H9 (cell line): ENCODE measurements at regions not wholly inside any gene's neighbourhood (a gene's known extent, or its start where the extent isn't known, plus 50 kb on each side); places are given as distances from the start of the nearest gene placed in this dataset.

Experiments
- DNase-seq: peaks from one replicate; pipeline ENCODE4 v3.0.0-alpha.2; 2017
- H2AFZ ChIP-seq: one replicate; pipeline ENCODE4 v1.6.1; 2013; ENCODE audit warnings: mild to moderate bottlenecking, low read length, control low read depth, moderate library complexity
- H2AK5ac ChIP-seq: 2 replicates; pipeline ENCODE4 v1.6.1; 2013; ENCODE audit warnings: low read length, control low read depth, mixed read lengths; ENCODE audit not compliant: insufficient read length
- H2BK120ac ChIP-seq: one replicate; pipeline ENCODE4 v1.6.1; 2013; ENCODE audit warnings: low read depth, mild to moderate bottlenecking, low read length, control low read depth, inconsistent platforms; ENCODE audit not compliant: poor library complexity, severe bottlenecking
- H2BK12ac ChIP-seq: 2 replicates; pipeline ENCODE4 v1.6.1; 2013; ENCODE audit warnings: low read length, control low read depth, mixed read lengths, low read depth; ENCODE audit not compliant: insufficient read length
- H2BK15ac ChIP-seq: 2 replicates; pipeline ENCODE4 v1.6.1; 2013; ENCODE audit warnings: low read depth, low read length, control low read depth
- H2BK20ac ChIP-seq: one replicate; pipeline ENCODE4 v1.6.1; 2013; ENCODE audit warnings: low read depth, mild to moderate bottlenecking, low read length, control low read depth, inconsistent platforms; ENCODE audit not compliant: poor library complexity, severe bottlenecking
- H2BK5ac ChIP-seq: 2 replicates; pipeline ENCODE4 v1.6.1; 2013; ENCODE audit warnings: low read length, control low read depth, mixed read lengths; ENCODE audit not compliant: insufficient read length
- H3K14ac ChIP-seq: 2 replicates; pipeline ENCODE4 v1.6.1; 2013; ENCODE audit warnings: low read length, control low read depth; ENCODE audit not compliant: insufficient read depth
- H3K18ac ChIP-seq: 2 replicates; pipeline ENCODE4 v1.6.1; 2013; ENCODE audit warnings: low read depth, mild to moderate bottlenecking, mixed read lengths, low read length, control low read depth; ENCODE audit not compliant: insufficient read length
- H3K23ac ChIP-seq: 2 replicates; pipeline ENCODE4 v1.6.1; 2013; ENCODE audit warnings: low read length, control low read depth, mixed read lengths, low read depth; ENCODE audit not compliant: insufficient read length
- H3K23me2 ChIP-seq: 2 replicates; pipeline ENCODE4 v1.6.1; 2013; ENCODE audit warnings: low read depth, mild to moderate bottlenecking, mixed read lengths, low read length, control low read depth; ENCODE audit not compliant: insufficient read length, poor library complexity, severe bottlenecking
- H3K27ac ChIP-seq: 2 replicates; pipeline ENCODE4 v1.5.1; 2013; ENCODE audit warnings: low read length, control low read depth, mixed read lengths, low read depth; ENCODE audit not compliant: insufficient read length
- H3K27me3 ChIP-seq: 2 replicates; pipeline ENCODE4 v1.6.1; 2013; ENCODE audit warnings: low read length, control low read depth, inconsistent platforms; ENCODE audit not compliant: insufficient read depth
- H3K4ac ChIP-seq: 2 replicates; pipeline ENCODE4 v1.6.1; 2013; ENCODE audit warnings: low read depth, mild to moderate bottlenecking, control low read depth, inconsistent platforms, low read length, moderate library complexity
- H3K4me1 ChIP-seq: 2 replicates; pipeline ENCODE4 v1.6.1; 2013; ENCODE audit warnings: low read length, control low read depth, inconsistent platforms; ENCODE audit not compliant: insufficient read depth
- H3K4me2 ChIP-seq: 2 replicates; pipeline ENCODE4 v1.6.1; 2013; ENCODE audit warnings: low read length, control low read depth, mixed read lengths; ENCODE audit not compliant: insufficient read length, insufficient read depth
- H3K56ac ChIP-seq: 2 replicates; pipeline ENCODE4 v1.6.1; 2013; ENCODE audit warnings: low read depth, mild to moderate bottlenecking, mixed read lengths, low read length, control low read depth; ENCODE audit not compliant: insufficient read length
- H3K79me1 ChIP-seq: 2 replicates; pipeline ENCODE4 v1.6.1; 2013; ENCODE audit warnings: low read depth, mild to moderate bottlenecking, moderate library complexity, low read length, control low read depth, inconsistent platforms; ENCODE audit not compliant: insufficient read depth, poor library complexity, severe bottlenecking
- H3K79me2 ChIP-seq: 2 replicates; pipeline ENCODE4 v1.6.1; 2013; ENCODE audit warnings: low read length, control low read depth, inconsistent platforms; ENCODE audit not compliant: insufficient read depth
- H3K9ac ChIP-seq: 2 replicates; pipeline ENCODE4 v1.6.1; 2013; ENCODE audit warnings: low read length, control low read depth, mixed read lengths; ENCODE audit not compliant: insufficient read length; ENCODE audit errors: extremely low read depth
- H3K9me3 ChIP-seq: one replicate; pipeline ENCODE4 v1.6.1; 2013; ENCODE audit warnings: low read depth, low read length, inconsistent platforms; ENCODE audit not compliant: control insufficient read depth
- H3T11ph ChIP-seq: one replicate; pipeline ENCODE4 v1.6.1; 2013; ENCODE audit warnings: mild to moderate bottlenecking, low read length, control low read depth, inconsistent platforms
- H4K20me1 ChIP-seq: one replicate; pipeline ENCODE4 v1.6.1; 2013; ENCODE audit not compliant: control insufficient read depth, insufficient read length, insufficient read depth
- H4K5ac ChIP-seq: 2 replicates; pipeline ENCODE4 v1.6.1; 2013; ENCODE audit warnings: low read depth, mild to moderate bottlenecking, mixed read lengths, low read length, control low read depth; ENCODE audit not compliant: insufficient read length
- H4K8ac ChIP-seq: replicated peaks from 2 replicates; pipeline ENCODE4 v1.6.1; 2013; ENCODE audit warnings: low read length, control low read depth, mixed read lengths, low read depth; ENCODE audit not compliant: insufficient read length
- H4K91ac ChIP-seq: 2 replicates; pipeline ENCODE4 v1.6.1; 2013; ENCODE audit warnings: low read depth, mild to moderate bottlenecking, moderate library complexity, mixed read lengths, low read length, control low read depth; ENCODE audit not compliant: insufficient read length
- H3K27ac Mint-ChIP-seq, 3 experiments: 2 replicates in 2 of 3; 3 replicates in 1 of 3; pipeline ENCODE4 v1.8.0; 2020 to 2021; ENCODE audit warnings: mixed read lengths in 3 of 3, mild to moderate bottlenecking in 1 of 3, moderate library complexity in 1 of 3
- H3K27me3 Mint-ChIP-seq: 2 replicates; pipeline ENCODE4 v1.8.0; 2021; ENCODE audit warnings: low read depth, mild to moderate bottlenecking, moderate library complexity, mixed read lengths
- H3K36me3 Mint-ChIP-seq, 3 experiments: 2 replicates in 2 of 3; 3 replicates in 1 of 3; pipeline ENCODE4 v1.8.0; 2020 to 2021; ENCODE audit warnings: low read depth in 3 of 3, mixed read lengths in 3 of 3; ENCODE audit not compliant: insufficient read depth in 1 of 3
- H3K4me1 Mint-ChIP-seq, 2 experiments: 2 replicates each; pipeline ENCODE4 v1.8.0; 2020; ENCODE audit warnings: mixed read lengths in 2 of 2
- H3K4me3 Mint-ChIP-seq, 2 experiments: 2 replicates in 1 of 2; 3 replicates in 1 of 2; pipeline ENCODE4 v1.8.0; 2020 to 2021; ENCODE audit warnings: mild to moderate bottlenecking in 2 of 2, mixed read lengths in 2 of 2, moderate library complexity in 1 of 2
- H3K9me3 Mint-ChIP-seq, 2 experiments: 2 replicates in 1 of 2; 3 replicates in 1 of 2; pipeline ENCODE4 v1.8.0; 2020; ENCODE audit warnings: mild to moderate bottlenecking in 2 of 2, mixed read lengths in 2 of 2, moderate library complexity in 1 of 2
- CTCF ChIP-seq: fragments of 200-600 bp; sonication (generic); conservative IDR thresholded peaks from 3 replicates; pipeline ENCODE4 v1.8.0; 2021; ENCODE audit warnings: antibody characterized with exemption, mild to moderate bottlenecking

- no peak overlapping the region for H4K91ac ChIP-seq
- no peaks in the 10 kb centered on the region for H3K9me3 ChIP-seq
- Mint-ChIP-seq H3K27ac (no peak overlapping the region), H3K4me3 (no peak overlapping the region), H3K27me3 (peaks cover 16% of the 10 kb centered on the region), H3K4me1 (no peaks in the 10 kb centered on the region), H3K36me3 (0 out of 7 replicates have a peak, but pooled peaks cover 0 to 3% (median 0%) of the 10 kb centered on the region in 3 experiments), H3K9me3 (peaks cover 3% of the 10 kb centered on the region in 2 experiments; a peak in 3 of 5 replicates)
- no peak overlapping the region for H3K18ac ChIP-seq
- no peak overlapping the region for H2AFZ ChIP-seq
- no peak overlapping the region for H4K8ac ChIP-seq
- H3K79me1 ChIP-seq = no peaks in the 10 kb centered on the region
- no peaks in the 10 kb centered on the region for H3K4me1 ChIP-seq
- no peak overlapping the region for H3K56ac ChIP-seq
- H2AK5ac ChIP-seq = no peak overlapping the region
- H3K27me3 ChIP-seq = no peaks in the 10 kb centered on the region
- H3K23me2 ChIP-seq = no peaks in the 10 kb centered on the region
- no peaks in the 10 kb centered on the region for H4K20me1 ChIP-seq
- H2BK120ac ChIP-seq = no peak overlapping the region
- H3K4ac ChIP-seq = no peak overlapping the region
- no peak overlapping the region for H2BK20ac ChIP-seq
- no peak overlapping the region for H2BK12ac ChIP-seq
- no peak overlapping the region for H3K23ac ChIP-seq
- H3T11ph ChIP-seq = no peak overlapping the region
- H4K5ac ChIP-seq = no peak overlapping the region
- no peak overlapping the region for H2BK15ac ChIP-seq
- no peak overlapping the region for H3K4me2 ChIP-seq
- no peak overlapping the region for H3K9ac ChIP-seq
- H2BK5ac ChIP-seq = no peak overlapping the region
- no peak for DNase-seq
- no peak for TF ChIP-seq CTCF
- H3K79me2 ChIP-seq = no peaks in the 10 kb centered on the region
- H3K27ac ChIP-seq = no peak overlapping the region
- no peak overlapping the region for H3K14ac ChIP-seq
Measured at GRCh38 chr21:32894321-32894720, 122.8 kb upstream of the PAXBP1 start.
